Endothelial cell of umbilical vein (primary cell): ENCODE measurements at regions not wholly inside any gene's neighbourhood (a gene's known extent, or its start where the extent isn't known, plus 50 kb on each side); places are given as distances from the start of the nearest gene placed in this dataset.

Source experiments
- BruUV-seq: library from RNA; stranded (reverse); fragments of 400-500 nt; replicated peaks from 2 replicates; lab custom pipeline; 2021; lab: Mats Ljungman, UMichigan
- CTCF ChIA-PET: fragments of 300-600, 350-600 bp; sonication (Branson Sonifier 250); formaldehyde crosslinking; loops from one replicate; lab custom pipeline; 2021; ENCODE audit warnings: antibody characterized with exemption, inconsistent platforms; lab: Charles Lee
- POLR2A ChIA-PET: fragments of 300-600, 350-600 bp; sonication (Branson Sonifier 250); formaldehyde crosslinking; loops from one replicate; lab custom pipeline; 2021; ENCODE audit warnings: antibody characterized with exemption, inconsistent platforms; lab: Charles Lee
- DNase-seq: peaks from one replicate; pipeline ENCODE4 v3.0.0-alpha.2; 2011; ENCODE audit warnings: low read depth, low spot score
- FAIRE-seq: peaks from 2 replicates; lab custom pipeline; 2011; peaks lifted over from hg19 to GRCh38; lab: Jason Lieb, UNC
- H2AFZ ChIP-seq: 2 replicates; pipeline ENCODE4 v1.6.0; 2012; ENCODE audit warnings: low read depth, low read length, control low read depth, inconsistent platforms
- H3K27ac ChIP-seq: 2 replicates; pipeline ENCODE4 v1.5.1; 2011; ENCODE audit warnings: low read depth, mild to moderate bottlenecking, control low read depth, low read length, moderate library complexity; ENCODE audit not compliant: insufficient read depth
- H3K27me3 ChIP-seq, 2 experiments: 2 replicates each; pipeline versions ENCODE4 v1.6.0 to v1.6.1; 2011; ENCODE audit warnings: low read length in 2 of 2, mixed read lengths in 1 of 2; ENCODE audit not compliant: control insufficient read depth in 2 of 2, insufficient read depth in 2 of 2
- H3K36me3 ChIP-seq, 2 experiments: 2 replicates in 1 of 2; 3 replicates in 1 of 2; pipeline ENCODE4 v1.5.1; 2011; ENCODE audit warnings: low read length in 2 of 2, mild to moderate bottlenecking in 1 of 2, moderate library complexity in 1 of 2; ENCODE audit not compliant: control insufficient read depth in 2 of 2, insufficient read depth in 2 of 2; ENCODE audit errors: extremely low read depth in 1 of 2
- H3K4me1 ChIP-seq: 3 replicates; pipeline ENCODE4 v1.5.1; 2011; ENCODE audit warnings: mild to moderate bottlenecking, low read length; ENCODE audit not compliant: control insufficient read depth, insufficient read depth; ENCODE audit errors: extremely low read depth
- H3K4me2 ChIP-seq: 2 replicates; pipeline ENCODE4 v1.6.1; 2011; ENCODE audit warnings: low read length, control low read depth, mixed read lengths; ENCODE audit not compliant: insufficient read depth
- H3K4me3 ChIP-seq, 3 experiments: fragments of 200-600 bp in 1 of 3; sonication (generic), shearing (Covaris generic) in 1 of 3; replicated peaks in 1 of 3; 2 replicates each; pipeline ENCODE4 v1.5.1; 2011 to 2016; ENCODE audit warnings: control low read depth in 3 of 3, low read length in 3 of 3, mild to moderate bottlenecking in 2 of 3, inconsistent platforms in 1 of 3, low read depth in 1 of 3, moderate library complexity in 1 of 3; ENCODE audit not compliant: insufficient read depth in 1 of 3
- H3K79me2 ChIP-seq: 2 replicates; pipeline ENCODE4 v1.6.0; 2012; ENCODE audit warnings: low read length, inconsistent platforms; ENCODE audit not compliant: control insufficient read depth, insufficient read depth
- H3K9ac ChIP-seq: replicated peaks from 2 replicates; pipeline ENCODE3; 2011; ENCODE audit warnings: low read length, control low read depth; ENCODE audit not compliant: insufficient read depth; ENCODE audit errors: extremely low read depth
- H3K9me1 ChIP-seq: replicated peaks from 3 replicates; pipeline ENCODE4 v1.6.0; 2011; ENCODE audit warnings: mild to moderate bottlenecking, low read length; ENCODE audit not compliant: control insufficient read depth, insufficient read depth; ENCODE audit errors: extremely low read depth
- H3K9me3 ChIP-seq: replicated peaks from 2 replicates; pipeline ENCODE4 v1.5.1; 2012; ENCODE audit warnings: low read length, inconsistent platforms; ENCODE audit not compliant: control insufficient read depth, insufficient read depth
- H4K20me1 ChIP-seq: replicated peaks from 2 replicates; pipeline ENCODE3; 2011; ENCODE audit warnings: mild to moderate bottlenecking, low read length; ENCODE audit not compliant: control insufficient read depth, insufficient read depth; ENCODE audit errors: extremely low read depth
- CTCF ChIP-seq, 2 donors: IDR thresholded peaks; 1 replicate in 1 of 2; 2 replicates in 1 of 2; pipeline ENCODE4 v1.5.1; 2011; ENCODE audit warnings: low read length in 2 of 2, mild to moderate bottlenecking in 2 of 2, moderate library complexity in 2 of 2, control low read depth in 1 of 2, inconsistent platforms in 1 of 2, low read depth in 1 of 2; ENCODE audit not compliant: insufficient read depth in 1 of 2; ENCODE audit errors: extremely low read depth in 1 of 2
- EZH2 ChIP-seq: IDR thresholded peaks from 2 replicates; pipeline ENCODE4 v1.6.1; 2012; ENCODE audit warnings: borderline replicate concordance, low read depth, mild to moderate bottlenecking, moderate library complexity, low read length, inconsistent platforms; ENCODE audit not compliant: severe bottlenecking
- FOS ChIP-seq: IDR thresholded peaks from 2 replicates; pipeline ENCODE4 v1.6.1; 2011; ENCODE audit warnings: mild to moderate bottlenecking, low read length, moderate library complexity, borderline replicate concordance; ENCODE audit not compliant: insufficient read depth
- GATA2 ChIP-seq: IDR thresholded peaks from 2 replicates; pipeline ENCODE4 v1.7.0; 2011; ENCODE audit warnings: low read depth, mild to moderate bottlenecking, moderate library complexity, mixed read lengths, low read length; ENCODE audit not compliant: insufficient read length, insufficient read depth
- JUN ChIP-seq: IDR thresholded peaks from 2 replicates; pipeline ENCODE4 v1.6.1; 2011; ENCODE audit warnings: borderline replicate concordance, low read depth; ENCODE audit not compliant: insufficient read length, insufficient read depth
- MAX ChIP-seq: IDR thresholded peaks from 2 replicates; pipeline ENCODE4 v1.6.1; 2011; ENCODE audit not compliant: insufficient read depth, insufficient read length
- MYC ChIP-seq: IDR thresholded peaks from one replicate; pipeline ENCODE4 v1.6.1; 2011; ENCODE audit warnings: mild to moderate bottlenecking, low read depth, low read length
- POLR2A ChIP-seq: IDR thresholded peaks from 2 replicates; pipeline ENCODE4 v1.6.1; 2012; ENCODE audit warnings: low read depth, mild to moderate bottlenecking, control low read depth, low read length
- POLR2AphosphoS5 ChIP-seq: IDR thresholded peaks from 2 replicates; pipeline ENCODE4 v1.6.1; 2012; ENCODE audit warnings: low read depth, mild to moderate bottlenecking, control low read depth, low read length, moderate library complexity; ENCODE audit not compliant: insufficient read depth
- dilution Hi-C: fragments of 300-500 bp; cut with MboI; formaldehyde crosslinking; loops from one replicate; pipeline ENCODE4 v1.15.0; 2019; ENCODE audit warnings: low sequenced_read_pairs; ENCODE audit not compliant: extremely low pct_ligation_motif_present
- intact Hi-C: fragments of 100-400 bp; cut with micrococcal nuclease; formaldehyde crosslinking; loops from one replicate; pipeline ENCODE4 v1.10.0; 2022

GRCh38 chr2:16085073-16085472 is 144.7 kb downstream of the MYCN start:
- H3K9ac ChIP-seq = no peak overlapping the region
- ChIA-PET CTCF (no interaction called here), POLR2A (no interaction called here)
- H3K27me3 ChIP-seq = no peaks in the 10 kb centered on the region
- intact Hi-C loops (no loop called here), dilution Hi-C loops (no loop called here)
- no peaks in the 10 kb centered on the region for H3K4me1 ChIP-seq
- H3K9me3 ChIP-seq = no peaks in the 10 kb centered on the region
- H3K36me3 ChIP-seq = no peaks in the 10 kb centered on the region
- H3K27ac ChIP-seq = no peak overlapping the region
- no TSS peak for BruUV-seq
- H3K79me2 ChIP-seq = no peaks in the 10 kb centered on the region
- no peak for DNase-seq
- TF ChIP-seq EZH2 (no peak), JUN (no peak), POLR2A (no peak), CTCF (IDR thresholded peaks at IDR 0.05; ENCODE audit: extremely low read depth in 1 of 2, insufficient read depth in 1 of 2, low read depth in 1 of 2, low read length in 2 of 2) (no peak), GATA2 (no peak), FOS (no peak), MAX (no peak), MYC (no peak), POLR2AphosphoS5 (no peak)
- H3K4me2 ChIP-seq = no peak overlapping the region
- no peaks in the 10 kb centered on the region for H4K20me1 ChIP-seq
- H2AFZ ChIP-seq = no peak overlapping the region
- no peak overlapping the region for H3K4me3 ChIP-seq
- H3K9me1 ChIP-seq = no peaks in the 10 kb centered on the region
- FAIRE-seq = no peak
